GM21390 (cell line): ENCODE measurements at regions not wholly inside any gene's neighbourhood (a gene's known extent, or its start where the extent isn't known, plus 50 kb on each side); places are given as distances from the start of the nearest gene placed in this dataset.

Source experiments
- ATAC-seq: cut with Tn5 transposase; IDR thresholded peaks from one replicate; pipeline ENCODE4 v1.9.1; 2021; ENCODE audit not compliant: unreplicated experiment

GRCh38 chr6:112697265-112697664 is 350.1 kb downstream of the RFPL4B start:
- no peak for ATAC-seq

- ATAC-seq: no peak
Observed at GRCh38 chr6:112701201-112701600, 354.1 kb downstream of the RFPL4B start.

GRCh38 chr6:112710710-112711109 is 363.6 kb downstream of the RFPL4B start:
- no peak for ATAC-seq

GRCh38 chr6:112713402-112713801 is 366.3 kb downstream of the RFPL4B start:
- no peak for ATAC-seq

- no peak for ATAC-seq
Observed at GRCh38 chr6:112717401-112717800, 370.3 kb downstream of the RFPL4B start.

GRCh38 chr6:112717856-112718255 is 370.7 kb downstream of the RFPL4B start:
- no peak for ATAC-seq

- ATAC-seq: no peak
Observed at GRCh38 chr6:112725541-112726085, 378.5 kb downstream of the RFPL4B start.

- no peak for ATAC-seq
Observed at GRCh38 chr6:112735129-112735528, 388.0 kb downstream of the RFPL4B start.

- no peak for ATAC-seq
Observed at GRCh38 chr6:112739766-112740165, 392.6 kb downstream of the RFPL4B start.

GRCh38 chr6:112743323-112743722 is 396.2 kb downstream of the RFPL4B start:
- no peak for ATAC-seq

GRCh38 chr6:112744827-112745226 is 397.7 kb downstream of the RFPL4B start:
- no peak for ATAC-seq

- no peak for ATAC-seq
Observed at GRCh38 chr6:112745765-112746164, 398.6 kb downstream of the RFPL4B start.

GRCh38 chr6:112749673-112750072 is 402.5 kb downstream of the RFPL4B start:
- ATAC-seq: no peak

GRCh38 chr6:112752305-112752704 is 405.2 kb downstream of the RFPL4B start:
- ATAC-seq: no peak

GRCh38 chr6:112752791-112753190 is 405.7 kb downstream of the RFPL4B start:
- no peak for ATAC-seq

- ATAC-seq: no peak
Observed at GRCh38 chr6:112760831-112761230, 413.7 kb downstream of the RFPL4B start.

- ATAC-seq: no peak
Observed at GRCh38 chr6:112761740-112762139, 414.6 kb downstream of the RFPL4B start.

GRCh38 chr6:112764377-112764776 is 417.2 kb downstream of the RFPL4B start:
- ATAC-seq: no peak

GRCh38 chr6:112770308-112770707 is 423.2 kb downstream of the RFPL4B start:
- ATAC-seq: no peak

GRCh38 chr6:112773187-112773586 is 426.1 kb downstream of the RFPL4B start:
- ATAC-seq: no peak

GRCh38 chr6:112774319-112774718 is 427.2 kb downstream of the RFPL4B start:
- no peak for ATAC-seq

GRCh38 chr6:112780498-112781096 is 433.5 kb downstream of the RFPL4B start:
- ATAC-seq: peak; percentile 96

GRCh38 chr6:112781241-112781640 is 434.1 kb downstream of the RFPL4B start:
- no peak for ATAC-seq
